ENCODE measurements at regions not wholly inside any gene's neighbourhood (a gene's known extent, or its start where the extent isn't known, plus 50 kb on each side); places are given as distances from the start of the nearest gene placed in this dataset.

DNA sequence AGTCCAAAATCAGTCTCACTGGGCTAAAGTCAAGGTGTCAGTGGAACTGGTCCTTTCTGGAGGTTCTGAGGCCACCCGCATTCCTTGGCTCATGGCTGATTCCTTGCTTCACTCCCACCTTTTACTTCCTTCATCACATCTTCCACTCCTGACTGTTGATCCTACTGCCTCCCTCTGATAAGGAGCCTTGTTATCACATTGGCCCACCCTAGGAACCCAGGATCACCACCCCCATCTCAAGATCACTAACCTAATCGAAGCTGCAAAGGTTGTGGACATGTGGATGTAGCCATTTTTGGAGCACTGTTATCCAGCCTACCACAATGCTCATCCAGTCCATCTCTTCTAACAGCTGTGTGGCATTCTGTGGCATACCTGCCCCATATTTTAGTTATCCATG is 87.2 kb downstream of the TNFAIP3 start:
- ChIA-PET CTCF (interaction anchor here (1.4 to 11.6 kb wide), 3 partner anchors 9 to 87 kb away, joined by 3 to 120 read pairs (median 17); partner anchors contain the start of gene TNFAIP3), POLR2A (no interaction called here)
- TF ChIP-seq, protein P1, sequence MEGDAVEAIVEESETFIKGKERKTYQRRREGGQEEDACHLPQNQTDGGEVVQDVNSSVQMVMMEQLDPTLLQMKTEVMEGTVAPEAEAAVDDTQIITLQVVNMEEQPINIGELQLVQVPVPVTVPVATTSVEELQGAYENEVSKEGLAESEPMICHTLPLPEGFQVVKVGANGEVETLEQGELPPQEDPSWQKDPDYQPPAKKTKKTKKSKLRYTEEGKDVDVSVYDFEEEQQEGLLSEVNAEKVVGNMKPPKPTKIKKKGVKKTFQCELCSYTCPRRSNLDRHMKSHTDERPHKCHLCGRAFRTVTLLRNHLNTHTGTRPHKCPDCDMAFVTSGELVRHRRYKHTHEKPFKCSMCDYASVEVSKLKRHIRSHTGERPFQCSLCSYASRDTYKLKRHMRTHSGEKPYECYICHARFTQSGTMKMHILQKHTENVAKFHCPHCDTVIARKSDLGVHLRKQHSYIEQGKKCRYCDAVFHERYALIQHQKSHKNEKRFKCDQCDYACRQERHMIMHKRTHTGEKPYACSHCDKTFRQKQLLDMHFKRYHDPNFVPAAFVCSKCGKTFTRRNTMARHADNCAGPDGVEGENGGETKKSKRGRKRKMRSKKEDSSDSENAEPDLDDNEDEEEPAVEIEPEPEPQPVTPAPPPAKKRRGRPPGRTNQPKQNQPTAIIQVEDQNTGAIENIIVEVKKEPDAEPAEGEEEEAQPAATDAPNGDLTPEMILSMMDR (IDR thresholded peaks at IDR 0.05; ENCODE audit: control extremely low read depth, extremely low read depth, low read depth, missing control alignments), result no peak
- DNase-seq (ENCODE audit: extremely low spot score), result no peak

DNA sequence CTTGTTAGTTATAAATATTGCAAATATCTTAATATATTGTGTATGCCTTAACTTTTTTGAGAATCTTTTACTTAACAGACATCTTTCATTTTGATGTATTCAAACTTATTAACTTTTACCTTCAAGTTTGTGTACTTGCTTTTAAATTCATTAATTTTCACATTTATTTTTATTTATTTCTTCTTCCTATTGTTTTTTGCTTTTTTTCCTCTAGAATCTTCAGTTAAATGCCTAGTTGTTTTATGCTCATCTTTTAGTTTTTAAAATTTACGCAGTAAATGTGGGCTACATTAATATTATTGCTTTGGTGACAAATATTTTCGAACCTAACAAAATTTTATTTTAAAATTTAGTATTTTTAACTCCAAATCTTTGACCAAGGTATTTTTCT is 89.0 kb downstream of the TNFAIP3 start:
- DNase-seq (ENCODE audit: extremely low spot score), result no peak
- POLR2A ChIA-PET, result no interaction called here
- TF ChIP-seq, protein P1 (IDR thresholded peaks at IDR 0.05; ENCODE audit: control extremely low read depth, extremely low read depth, low read depth, missing control alignments), result no peak
- CTCF ChIA-PET, result interaction anchor here (0.7 kb wide), 1 partner anchor 16 kb away, joined by 3 read pairs; no protein-coding TSS in a partner anchor

DNA sequence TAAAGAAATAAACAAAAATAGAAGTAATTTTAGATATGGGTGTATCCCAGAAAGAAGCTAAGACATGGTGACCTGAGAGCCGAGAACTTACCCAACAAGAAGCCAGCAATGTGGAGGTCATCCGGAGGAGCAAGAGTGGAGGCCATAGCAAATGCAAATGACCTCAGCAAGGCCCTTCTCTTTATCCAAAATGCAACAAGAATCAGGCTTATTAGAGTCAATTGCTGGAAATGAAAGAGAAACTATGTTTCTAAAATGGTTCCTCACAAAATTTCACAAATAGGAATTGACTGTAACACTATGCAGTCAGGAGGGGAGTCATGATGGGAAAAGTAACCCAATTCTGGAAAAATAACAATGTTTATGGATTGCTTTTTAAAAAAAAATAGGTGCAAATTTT is 90.4 kb downstream of the TNFAIP3 start:
- no peak for DNase-seq (ENCODE audit: extremely low spot score)
- ChIA-PET CTCF (interaction anchor here (0.8 to 4.6 kb wide), 7 partner anchors 10 to 253 kb away, joined by 3 to 30 read pairs (median 6); no protein-coding TSS in a partner anchor), POLR2A (no interaction called here)
- TF ChIP-seq, protein P1 (IDR thresholded peaks at IDR 0.05; ENCODE audit: control extremely low read depth, extremely low read depth, low read depth, missing control alignments), result no peak

DNA sequence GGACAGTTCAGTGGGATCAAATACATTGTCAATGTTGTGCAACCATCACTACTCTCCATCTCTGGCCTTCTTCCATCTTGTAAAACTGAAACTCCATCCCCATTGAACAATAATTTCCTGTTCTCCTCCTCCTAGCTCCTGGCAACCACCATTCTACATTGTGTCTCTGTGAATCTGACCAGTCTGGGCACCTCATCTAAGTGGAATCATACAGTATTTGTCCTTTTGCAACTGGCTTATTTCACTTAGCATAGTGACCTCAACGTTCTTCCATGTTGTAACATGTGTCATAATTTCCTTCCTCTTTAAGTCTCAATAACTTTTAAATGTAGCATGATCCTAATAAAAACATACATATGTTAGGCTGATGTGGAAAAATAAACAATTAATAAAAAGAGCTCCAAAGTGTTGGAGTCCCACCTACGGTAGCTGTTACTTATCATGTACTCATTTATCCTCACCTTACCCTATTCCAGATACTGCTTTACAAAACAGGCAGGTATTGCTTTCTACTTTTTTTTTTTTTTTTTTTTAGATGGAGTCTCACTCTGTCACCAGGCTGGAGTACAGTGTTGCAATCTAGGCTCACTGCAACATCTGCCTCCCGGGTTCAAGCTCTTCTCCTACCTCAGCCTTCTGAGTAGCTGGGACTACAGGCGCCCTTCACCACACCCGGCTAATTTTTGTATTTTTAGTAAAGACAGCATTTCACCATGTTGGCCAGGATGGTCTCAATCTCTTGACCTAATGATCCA is 91.9 kb downstream of the TNFAIP3 start:
- ChIA-PET CTCF (interaction anchor here (0.7 to 4.6 kb wide), 9 partner anchors 8 to 255 kb away, joined by 3 to 30 read pairs (median 6); no protein-coding TSS in a partner anchor), POLR2A (no interaction called here)
- TF ChIP-seq, protein P1 (IDR thresholded peaks at IDR 0.05; ENCODE audit: control extremely low read depth, extremely low read depth, low read depth, missing control alignments), result no peak
- no peak for DNase-seq (ENCODE audit: extremely low spot score)

DNA sequence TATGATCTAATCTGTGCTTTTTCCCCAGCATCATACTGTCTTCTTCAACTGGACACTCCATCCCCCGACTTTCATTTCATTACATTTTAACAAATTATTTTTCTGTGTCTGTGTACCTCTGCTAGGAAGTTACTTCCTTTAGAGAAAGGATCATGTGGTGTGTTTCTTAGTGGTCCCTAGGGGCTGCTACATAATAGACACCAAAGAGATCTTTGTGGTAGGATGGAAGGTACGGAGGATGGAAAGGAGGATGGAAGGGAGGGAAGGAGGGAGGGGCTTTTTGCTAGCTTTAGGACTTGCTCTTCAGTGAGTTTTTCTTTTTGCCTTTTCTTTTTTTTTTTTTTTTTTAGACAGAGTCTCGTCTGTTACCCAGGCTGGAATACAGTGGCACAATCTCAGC is 95.7 kb downstream of the TNFAIP3 start:
- DNase-seq (ENCODE audit: extremely low spot score), result no peak
- ChIA-PET CTCF (interaction anchor here (0.7 to 2.1 kb wide), 10 partner anchors 12 to 96 kb away, joined by 3 to 12 read pairs (median 4); partner anchors contain the start of gene TNFAIP3), POLR2A (interaction anchor here (0.7 kb wide), 1 partner anchor 12 kb away, joined by 5 read pairs; no protein-coding TSS in a partner anchor)
- TF ChIP-seq, protein P1 (IDR thresholded peaks at IDR 0.05; ENCODE audit: control extremely low read depth, extremely low read depth, low read depth, missing control alignments), result no peak

DNA sequence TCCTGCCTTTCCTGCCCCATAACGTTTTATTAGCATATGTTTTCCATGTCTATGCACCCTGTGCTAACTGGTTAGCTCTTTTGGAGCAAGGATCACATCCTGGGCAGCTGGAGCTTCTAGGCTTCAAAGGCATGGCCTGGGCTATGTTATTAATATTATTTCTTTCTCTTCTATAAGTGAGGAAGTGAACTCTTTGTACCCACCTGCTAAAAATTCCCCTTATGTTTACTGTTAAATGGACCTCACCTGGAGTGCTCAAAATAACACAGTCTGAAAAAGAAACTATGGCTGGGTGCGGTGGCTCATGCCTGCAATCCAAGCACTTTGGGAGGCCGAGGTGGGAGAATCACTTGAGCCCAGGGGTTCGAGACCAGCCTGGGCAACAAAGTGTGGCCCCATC is 97.8 kb downstream of the TNFAIP3 start:
- ChIA-PET POLR2A (no interaction called here), CTCF (interaction anchor here (1.3 to 2.1 kb wide), 4 partner anchors 18 to 65 kb away, joined by 3 to 7 read pairs (median 4); no protein-coding TSS in a partner anchor)
- TF ChIP-seq, protein P1 (IDR thresholded peaks at IDR 0.05; ENCODE audit: control extremely low read depth, extremely low read depth, low read depth, missing control alignments), result no peak
- no peak for DNase-seq (ENCODE audit: extremely low spot score)
